Thymus (tissue), 11 donors: ENCODE measurements at regions not wholly inside any gene's neighbourhood (a gene's known extent, or its start where the extent isn't known, plus 50 kb on each side); places are given as distances from the start of the nearest gene placed in this dataset.

ENCODE experiments used
- DNase-seq, 9 donors: peaks; one replicate each; pipeline ENCODE4 v3.0.0-alpha.2; 2013; ENCODE audit warnings: low spot score in 9 of 9, low read depth in 6 of 9, missing footprints in 1 of 9
- H3K27ac ChIP-seq, 2 donors: one replicate each; pipeline ENCODE4 v1.5.1; 2013; ENCODE audit warnings: control low read depth in 1 of 2, low read depth in 1 of 2, low read length in 1 of 2, mild to moderate bottlenecking in 1 of 2, moderate library complexity in 1 of 2
- H3K27me3 ChIP-seq, 2 donors: one replicate each; pipeline ENCODE4 v1.5.1; 2013; ENCODE audit warnings: low read length in 1 of 2; ENCODE audit not compliant: control insufficient read depth in 2 of 2, insufficient read depth in 1 of 2
- H3K36me3 ChIP-seq, 2 donors: one replicate each; pipeline ENCODE4 v1.5.1; 2013; ENCODE audit warnings: low read length in 1 of 2, mild to moderate bottlenecking in 1 of 2, moderate library complexity in 1 of 2; ENCODE audit not compliant: control insufficient read depth in 2 of 2, insufficient read depth in 2 of 2
- H3K4me1 ChIP-seq, 2 donors: one replicate each; pipeline ENCODE4 v1.5.1; 2013; ENCODE audit warnings: low read length in 2 of 2; ENCODE audit not compliant: control insufficient read depth in 2 of 2, insufficient read depth in 2 of 2
- H3K4me3 ChIP-seq, 2 donors: one replicate each; pipeline ENCODE4 v1.5.1; 2013; ENCODE audit warnings: low read length in 2 of 2, control low read depth in 1 of 2, mild to moderate bottlenecking in 1 of 2
- H3K9me3 ChIP-seq, 2 donors: one replicate each; pipeline ENCODE4 v1.5.1; 2013; ENCODE audit warnings: low read length in 1 of 2, mild to moderate bottlenecking in 1 of 2; ENCODE audit not compliant: control insufficient read depth in 2 of 2, insufficient read depth in 1 of 2
- WGBS: extraction: QIAGEN DNeasy Blood & Tissue Kit; methylation state at CpG from one replicate; pipeline ENCODE4 v1.1.7; 2013; 5-methylcytosine and 5-hydroxymethylcytosine counted together
- donor health status: healthy.

DNA sequence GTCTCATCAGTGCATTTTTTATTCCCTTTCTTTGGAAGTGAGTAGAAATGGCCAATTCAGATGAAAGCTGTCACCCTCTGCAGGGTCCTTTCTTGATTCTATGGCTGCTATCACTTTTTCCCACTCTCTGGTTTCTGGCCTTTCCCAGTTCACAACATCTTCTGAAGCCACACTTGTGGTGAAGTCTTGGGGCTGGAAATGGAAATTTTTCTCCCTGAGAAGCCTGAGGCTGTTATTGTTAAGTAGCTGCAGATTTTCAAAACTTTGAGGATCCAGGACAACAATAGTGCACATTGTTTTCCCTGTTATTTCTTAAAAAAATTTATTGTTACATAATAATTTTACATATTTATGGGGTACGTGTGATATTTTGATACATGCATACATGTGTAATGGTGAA lies 250.3 kb upstream of the RASGRP1 start:
- WGBS: 96% methylated on average over 1 of the region's 1 CpG
- no peak for DNase-seq

DNA sequence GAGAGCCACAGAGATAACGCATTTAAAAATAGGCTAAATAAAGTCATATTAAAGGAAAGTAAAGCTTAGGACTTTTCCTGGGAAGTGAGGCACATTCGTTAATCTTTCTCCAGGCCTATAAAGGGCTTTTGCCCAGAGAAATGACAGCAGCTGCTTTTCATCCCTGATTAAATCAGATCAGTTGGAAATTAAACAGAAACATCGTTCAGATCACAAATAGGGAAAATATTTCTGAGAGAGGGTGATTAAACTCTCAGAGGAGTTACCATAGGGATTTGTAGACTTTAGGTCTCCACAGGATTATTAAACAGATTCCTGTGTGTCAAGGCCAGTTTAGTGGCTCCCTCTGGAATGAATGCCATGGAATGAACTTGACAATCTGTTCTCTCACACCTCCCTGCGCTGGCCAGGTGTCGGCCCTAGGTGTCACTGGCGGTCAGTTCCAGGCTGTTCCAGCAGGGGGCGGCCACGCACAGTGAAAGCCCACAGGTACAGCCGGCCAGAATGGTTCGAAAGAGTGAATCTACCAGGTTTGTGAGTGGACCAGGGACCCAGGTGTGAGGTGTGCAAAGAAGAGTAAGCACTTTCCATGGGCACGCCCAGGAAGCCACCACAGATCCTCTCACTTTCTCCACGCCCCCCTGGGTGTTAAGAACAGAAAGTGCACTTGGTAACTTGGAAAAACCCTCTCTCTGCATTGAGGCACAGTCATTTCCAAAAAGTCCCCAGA lies 253.0 kb upstream of the RASGRP1 start:
- H3K4me3 ChIP-seq: no peak overlapping the region
- WGBS: 27% methylated on average over 12 of the region's 12 CpGs

More for the DNA sequence above, 250.3 kb upstream of the RASGRP1 start:
- no peak overlapping the region for H3K27ac ChIP-seq
- peaks cover 0 to 2% of the 10 kb centered on the region in 2 donors for H3K27me3 ChIP-seq
- no peaks in the 10 kb centered on the region for H3K4me1 ChIP-seq
- H3K4me3 ChIP-seq: no peak overlapping the region
- H3K36me3 ChIP-seq: no peaks in the 10 kb centered on the region
- H3K9me3 ChIP-seq: no peaks in the 10 kb centered on the region

DNA sequence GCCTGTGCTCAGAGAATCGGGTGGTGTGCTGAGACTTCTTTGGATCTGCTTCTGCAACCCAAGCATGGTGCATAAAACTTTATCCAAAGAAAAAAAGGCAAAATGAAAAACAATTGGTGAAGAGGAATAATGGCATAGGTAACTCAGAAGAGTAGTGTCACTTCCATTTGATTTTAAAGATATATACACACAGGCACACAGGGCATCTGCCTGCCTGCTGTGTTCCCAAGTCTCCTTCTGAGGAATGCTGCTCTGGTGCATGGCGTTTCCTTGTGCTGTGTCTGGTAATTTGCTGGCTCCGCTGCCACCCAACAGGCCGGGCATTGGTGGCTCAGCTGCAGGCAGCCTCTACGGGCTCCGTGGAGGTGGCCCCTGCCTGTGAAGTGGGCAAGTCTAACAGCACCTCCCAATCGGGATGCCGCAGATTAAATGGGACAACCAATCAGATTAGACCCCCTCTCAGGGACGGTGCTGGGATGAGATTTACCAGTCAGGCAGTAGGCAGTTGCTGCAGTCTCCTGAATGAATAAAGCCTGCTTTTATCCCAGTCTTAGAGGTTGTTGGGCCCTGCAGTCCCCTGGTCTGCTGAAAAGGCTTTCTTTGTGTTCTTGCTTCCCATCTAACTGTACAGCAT lies 253.7 kb upstream of the RASGRP1 start:
- no peaks in the 10 kb centered on the region for H3K4me1 ChIP-seq
- no peaks in the 10 kb centered on the region for H3K36me3 ChIP-seq
- H3K9me3 ChIP-seq: no peaks in the 10 kb centered on the region
- 94% methylated on average over 9 of the region's 9 CpGs for WGBS
- H3K4me3 ChIP-seq: no peak overlapping the region
- peaks cover 0 to 2% of the 10 kb centered on the region in 2 donors for H3K27me3 ChIP-seq
- H3K27ac ChIP-seq: no peak overlapping the region
- no peak for DNase-seq

More for the DNA sequence above, 253.0 kb upstream of the RASGRP1 start:
- Histone ChIP-seq H3K4me1 (no peaks in the 10 kb centered on the region), H3K9me3 (no peaks in the 10 kb centered on the region), H3K27ac (no peak overlapping the region), H3K36me3 (no peaks in the 10 kb centered on the region), H3K27me3 (peaks cover 0 to 2% of the 10 kb centered on the region in 2 donors)
- DNase-seq: peak; percentile 19 to 79 (median 57)

DNA sequence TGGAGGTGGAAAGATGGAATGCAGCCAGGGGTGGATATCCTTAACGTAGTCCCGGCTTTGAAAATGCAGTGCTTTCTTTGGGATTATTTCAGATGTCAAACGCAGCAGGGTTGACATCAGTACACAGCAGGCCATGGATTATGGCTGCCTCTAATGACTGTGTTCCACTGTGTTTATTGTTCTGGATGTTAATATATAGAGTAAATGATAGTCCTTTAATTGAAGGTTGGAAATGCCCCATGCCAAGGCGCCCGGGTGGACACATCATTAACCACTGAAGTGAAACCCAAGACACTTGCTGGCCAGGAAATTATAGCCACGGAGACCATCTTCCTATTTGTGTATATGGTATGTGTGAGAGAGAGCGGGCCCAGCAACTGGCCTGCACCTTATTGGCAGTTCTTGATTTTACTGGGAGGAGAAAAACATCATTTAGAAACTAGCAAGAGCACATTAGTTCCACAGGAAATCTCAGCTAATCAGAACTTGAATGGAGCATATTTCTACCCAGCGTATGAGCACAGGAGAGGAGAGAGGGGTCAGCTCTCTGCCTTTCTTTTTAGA lies 254.9 kb upstream of the RASGRP1 start:
- Histone ChIP-seq H3K9me3 (no peaks in the 10 kb centered on the region), H3K27me3 (peaks cover 0 to 2% of the 10 kb centered on the region in 2 donors), H3K4me3 (no peak overlapping the region), H3K27ac (no peak overlapping the region), H3K36me3 (no peaks in the 10 kb centered on the region), H3K4me1 (no peaks in the 10 kb centered on the region)
- 89% methylated on average over 8 of the region's 8 CpGs for WGBS
- DNase-seq: no peak

DNA sequence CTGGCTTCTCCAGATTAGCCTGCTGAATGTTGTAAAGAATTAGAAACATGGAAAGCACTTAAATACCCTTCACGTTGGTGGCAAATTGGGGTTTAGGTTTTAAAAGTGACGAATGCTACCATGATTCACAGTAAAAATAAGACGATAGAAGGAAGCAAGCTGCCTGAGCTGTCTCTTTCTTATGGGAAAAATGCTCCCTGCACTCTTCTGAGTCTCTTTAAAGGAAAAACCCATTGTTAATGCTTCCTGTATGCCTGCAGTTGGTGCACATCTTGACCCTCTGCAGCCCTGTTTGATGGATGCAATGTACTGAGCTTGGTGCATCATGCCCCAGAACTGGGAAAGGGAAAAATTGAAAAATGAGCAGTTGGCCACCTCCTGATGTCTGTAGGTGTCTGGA lies 258.6 kb upstream of the RASGRP1 start:
- no peaks in the 10 kb centered on the region for H3K36me3 ChIP-seq
- no peaks in the 10 kb centered on the region for H3K27me3 ChIP-seq
- DNase-seq: no peak
- WGBS: 96% methylated on average over 3 of the region's 3 CpGs
- no peaks in the 10 kb centered on the region for H3K9me3 ChIP-seq
- H3K4me1 ChIP-seq: no peaks in the 10 kb centered on the region
- H3K27ac ChIP-seq: no peak overlapping the region
- H3K4me3 ChIP-seq: no peak overlapping the region

DNA sequence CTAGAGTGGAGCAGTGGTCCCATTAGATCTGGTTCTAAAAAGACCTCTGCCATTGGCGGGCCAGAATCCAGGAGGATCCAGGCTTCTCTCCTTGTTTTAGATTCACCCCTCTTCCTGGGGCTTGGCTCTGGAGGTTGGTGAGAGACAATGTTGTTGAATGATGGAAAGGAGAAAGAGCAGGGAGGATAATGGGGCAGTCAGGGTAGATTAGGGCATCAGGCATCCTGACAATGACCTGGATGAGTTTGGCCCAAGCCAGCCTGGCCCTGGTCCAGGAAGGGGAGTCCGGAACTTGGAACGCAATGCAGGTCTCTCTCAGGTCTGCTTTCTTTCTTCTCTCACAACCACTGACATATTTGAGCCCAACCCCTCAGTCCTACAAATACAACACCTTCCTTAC lies 260.1 kb upstream of the RASGRP1 start:
- Histone ChIP-seq H3K4me3 (no peak overlapping the region), H3K4me1 (no peaks in the 10 kb centered on the region), H3K27me3 (no peaks in the 10 kb centered on the region), H3K36me3 (no peaks in the 10 kb centered on the region), H3K27ac (no peak overlapping the region), H3K9me3 (no peaks in the 10 kb centered on the region)
- 93% methylated on average over 3 of the region's 3 CpGs for WGBS
- no peak for DNase-seq

DNA sequence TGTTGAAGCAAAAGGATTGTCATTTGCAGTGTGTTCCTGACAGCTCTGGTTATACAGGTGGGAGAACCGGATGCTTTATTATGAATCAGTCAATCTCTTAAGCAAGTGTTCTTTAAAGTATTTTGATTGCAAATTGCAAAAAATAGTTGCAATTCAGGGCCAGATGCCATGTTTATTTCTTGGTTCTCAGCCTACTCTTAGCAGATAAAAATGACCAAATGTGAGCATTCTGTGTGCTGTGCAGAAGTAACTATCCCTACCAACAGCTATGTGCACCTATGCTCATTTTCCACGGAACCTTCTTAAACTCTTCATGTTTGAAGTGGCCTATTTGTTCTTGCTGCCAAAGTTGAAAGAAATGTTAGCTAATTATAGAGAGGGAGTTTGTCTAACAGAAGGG lies 262.3 kb upstream of the RASGRP1 start:
- Histone ChIP-seq H3K27ac (no peak overlapping the region), H3K9me3 (no peaks in the 10 kb centered on the region), H3K4me1 (no peaks in the 10 kb centered on the region), H3K27me3 (no peaks in the 10 kb centered on the region), H3K4me3 (no peak overlapping the region), H3K36me3 (no peaks in the 10 kb centered on the region)
- WGBS: 91% methylated on average over 2 of the region's 2 CpGs
- DNase-seq: no peak

DNA sequence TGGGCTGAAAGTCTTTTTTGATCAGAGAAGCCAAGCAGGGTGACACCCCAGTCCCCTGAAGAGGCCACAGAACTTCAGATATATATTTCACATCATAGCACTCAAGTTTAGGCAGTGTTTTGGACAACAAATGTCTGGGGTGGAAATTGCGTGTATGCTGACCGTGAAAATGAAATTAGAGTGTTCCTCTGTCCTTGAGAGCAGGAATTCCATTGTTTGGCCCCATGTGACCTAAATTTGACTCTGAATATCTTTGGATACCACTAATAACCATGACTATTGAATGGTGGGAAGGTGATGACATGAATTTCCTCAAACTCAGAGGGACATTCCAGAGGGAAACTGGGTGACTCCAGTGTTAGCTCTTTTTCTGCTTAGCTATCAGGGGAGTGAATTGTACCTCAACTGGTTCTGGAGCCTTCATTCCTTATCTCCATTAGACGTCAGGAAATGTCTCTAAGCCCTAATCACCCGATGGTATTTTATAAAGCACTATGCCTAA lies 263.5 kb upstream of the RASGRP1 start:
- DNase-seq: no peak
- Histone ChIP-seq H3K4me1 (no peaks in the 10 kb centered on the region), H3K36me3 (no peaks in the 10 kb centered on the region), H3K9me3 (no peaks in the 10 kb centered on the region), H3K4me3 (no peak overlapping the region), H3K27me3 (no peaks in the 10 kb centered on the region), H3K27ac (no peak overlapping the region)
- WGBS: 55% methylated on average over 4 of the region's 4 CpGs

DNA sequence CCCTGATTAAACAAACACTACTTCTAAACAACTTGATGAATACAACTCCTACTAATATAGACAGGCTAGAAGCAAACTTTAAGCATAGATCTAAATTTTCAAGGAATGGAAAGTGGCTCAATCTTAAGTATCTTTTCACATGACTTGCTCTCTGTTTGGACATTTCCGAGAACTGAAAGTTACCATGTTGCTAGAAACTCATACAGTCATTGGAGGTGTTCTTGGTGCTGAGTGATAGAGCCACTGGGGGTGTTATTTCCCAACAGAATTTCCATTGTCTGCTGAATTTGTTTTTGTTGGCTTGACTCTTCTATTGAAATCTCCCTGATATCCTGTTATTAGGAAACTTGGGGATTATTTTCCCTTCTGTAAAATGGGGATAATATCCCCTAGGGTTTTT lies 264.5 kb upstream of the RASGRP1 start:
- Histone ChIP-seq H3K27me3 (no peaks in the 10 kb centered on the region), H3K27ac (no peak overlapping the region), H3K4me3 (no peak overlapping the region), H3K4me1 (no peaks in the 10 kb centered on the region), H3K9me3 (no peaks in the 10 kb centered on the region), H3K36me3 (no peaks in the 10 kb centered on the region)
- 94% methylated on average over 1 of the region's 1 CpG for WGBS
- no peak for DNase-seq
